Keratinocyte (primary cell): ENCODE measurements at regions not wholly inside any gene's neighbourhood (a gene's known extent, or its start where the extent isn't known, plus 50 kb on each side); places are given as distances from the start of the nearest gene placed in this dataset.

Experiments used
- DNase-seq: peaks from one replicate; pipeline ENCODE4 v3.0.0-alpha.2; 2011; ENCODE audit warnings: low read depth, missing footprints, low spot score
- FAIRE-seq: peaks from 2 replicates; lab custom pipeline; 2011; peaks lifted over from hg19 to GRCh38; lab: Jason Lieb, UNC
- H2AFZ ChIP-seq: 2 replicates; pipeline ENCODE4 v1.6.0; 2012; ENCODE audit warnings: low read length, control low read depth, inconsistent platforms; ENCODE audit not compliant: control insufficient read depth
- H3K27ac ChIP-seq: 2 replicates; pipeline ENCODE4 v1.5.1; 2011; ENCODE audit warnings: low read length; ENCODE audit not compliant: control insufficient read depth, insufficient read depth
- H3K27me3 ChIP-seq: 3 replicates; pipeline ENCODE4 v1.6.0; 2011; ENCODE audit warnings: low read length; ENCODE audit not compliant: control insufficient read depth, insufficient read depth; ENCODE audit errors: extremely low read depth
- H3K36me3 ChIP-seq, 2 experiments: 2 replicates in 1 of 2; 3 replicates in 1 of 2; pipeline ENCODE4 v1.5.1; 2011; ENCODE audit warnings: low read length in 2 of 2, mild to moderate bottlenecking in 1 of 2; ENCODE audit not compliant: control insufficient read depth in 2 of 2, insufficient read depth in 2 of 2; ENCODE audit errors: extremely low read depth in 1 of 2
- H3K4me1 ChIP-seq: 3 replicates; pipeline ENCODE4 v1.5.1; 2011; ENCODE audit warnings: low read length; ENCODE audit not compliant: control insufficient read depth, insufficient read depth; ENCODE audit errors: extremely low read depth
- H3K4me2 ChIP-seq: 3 replicates; pipeline ENCODE4 v1.6.0; 2011; ENCODE audit warnings: low read depth, low read length; ENCODE audit not compliant: control insufficient read depth, insufficient read depth; ENCODE audit errors: extremely low read depth
- H3K4me3 ChIP-seq, 3 experiments: fragments of 200-600 bp in 1 of 3; sonication (generic) in 1 of 3; 2 replicates in 2 of 3; 3 replicates in 1 of 3; pipeline ENCODE4 v1.5.1; 2011 to 2016; ENCODE audit warnings: low read length in 3 of 3, mild to moderate bottlenecking in 3 of 3, control low read depth in 2 of 3, inconsistent platforms in 1 of 3, low read depth in 1 of 3, mixed read lengths in 1 of 3, mixed run types in 1 of 3, moderate library complexity in 1 of 3; ENCODE audit not compliant: control insufficient read depth in 2 of 3, insufficient read depth in 2 of 3; ENCODE audit errors: extremely low read depth in 1 of 3
- H3K79me2 ChIP-seq: 2 replicates; pipeline ENCODE4 v1.6.0; 2012; ENCODE audit warnings: low read length; ENCODE audit not compliant: control insufficient read depth, insufficient read depth
- H3K9ac ChIP-seq: 3 replicates; pipeline ENCODE4 v1.6.0; 2011; ENCODE audit warnings: low read length; ENCODE audit not compliant: control insufficient read depth, insufficient read depth; ENCODE audit errors: extremely low read depth
- H3K9me1 ChIP-seq: 3 replicates; pipeline ENCODE4 v1.6.0; 2011; ENCODE audit warnings: low read length; ENCODE audit not compliant: control insufficient read depth, insufficient read depth; ENCODE audit errors: extremely low read depth
- H3K9me3 ChIP-seq: 2 replicates; pipeline ENCODE4 v1.5.1; 2012; ENCODE audit warnings: low read depth, low read length; ENCODE audit not compliant: control insufficient read depth
- H4K20me1 ChIP-seq: 3 replicates; pipeline ENCODE4 v1.6.0; 2011; ENCODE audit warnings: low read length; ENCODE audit not compliant: control insufficient read depth, insufficient read depth; ENCODE audit errors: extremely low read depth
- EZH2 ChIP-seq: IDR thresholded peaks from one replicate; pipeline ENCODE4 v1.6.1; 2012; ENCODE audit warnings: inconsistent platforms, mild to moderate bottlenecking, low read length, moderate library complexity
- dilution Hi-C: fragments of 300-500 bp; cut with MboI; formaldehyde crosslinking; loops from one replicate; pipeline ENCODE4 v1.7.0; 2020; ENCODE audit warnings: low sequenced_read_pairs; ENCODE audit not compliant: extremely low pct_ligation_motif_present
- TF ChIP-seq, protein P1 (sequence below), 3 experiments: IDR thresholded peaks in 1 of 3; conservative IDR thresholded peaks in 1 of 3; optimal IDR thresholded peaks in 1 of 3; 2 replicates in 2 of 3; 3 replicates in 1 of 3; pipeline versions ENCODE3 to v1.5.1; 2011; ENCODE audit warnings: low read length in 3 of 3, mild to moderate bottlenecking in 3 of 3, moderate library complexity in 2 of 3, control low read depth in 1 of 3, inconsistent platforms in 1 of 3; ENCODE audit not compliant: insufficient read depth in 2 of 3; ENCODE audit errors: extremely low read depth in 1 of 3

GRCh38 chr11:116230438-116230837 lies 542.3 kb downstream of the BUD13 start:
- no peaks in the 10 kb centered on the region for H3K36me3 ChIP-seq
- dilution Hi-C loops = no loop called here

DNA sequence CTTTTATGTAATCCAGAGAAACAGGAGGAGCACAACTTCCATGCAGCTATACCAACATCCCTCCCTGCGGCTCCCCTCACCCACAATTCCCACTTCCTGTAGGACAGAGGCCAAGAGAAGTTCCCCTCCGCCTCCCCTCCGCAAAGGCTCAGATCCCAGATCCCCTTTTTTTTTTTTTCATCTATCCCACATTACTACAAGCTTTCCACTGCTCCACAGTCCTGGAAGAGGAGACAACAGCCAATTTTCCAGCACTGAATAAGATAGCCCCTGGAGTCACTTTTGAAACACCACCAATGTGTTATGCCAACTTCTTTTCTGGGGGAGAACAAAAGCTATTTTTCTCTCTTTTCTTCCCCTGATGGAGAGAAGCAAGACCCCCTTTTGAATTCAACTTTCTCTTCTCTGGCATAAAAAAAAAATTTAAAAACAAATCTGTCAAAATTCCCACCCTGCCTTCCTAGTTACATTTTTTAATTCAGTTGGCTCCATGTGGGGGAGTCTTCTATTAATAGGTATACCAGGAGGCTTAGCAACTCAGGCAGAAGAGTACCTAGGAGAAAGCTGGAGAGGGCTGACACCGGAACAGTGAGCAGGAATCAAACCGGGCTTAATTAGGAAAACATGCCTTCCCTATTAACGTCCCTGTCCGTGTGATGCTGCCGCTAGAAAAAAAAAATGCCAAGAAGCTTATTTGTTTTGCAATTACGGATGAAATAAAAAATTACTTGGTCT lies 543.4 kb downstream of the BUD13 start:
- H4K20me1 ChIP-seq = no peaks in the 10 kb centered on the region
- no peaks in the 10 kb centered on the region for H3K4me1 ChIP-seq
- H3K4me2 ChIP-seq = no peak overlapping the region
- H3K9me1 ChIP-seq = no peaks in the 10 kb centered on the region
- no peak overlapping the region for H2AFZ ChIP-seq
- no peaks in the 10 kb centered on the region for H3K79me2 ChIP-seq
- H3K9me3 ChIP-seq = no peaks in the 10 kb centered on the region
- TF ChIP-seq, protein P1, sequence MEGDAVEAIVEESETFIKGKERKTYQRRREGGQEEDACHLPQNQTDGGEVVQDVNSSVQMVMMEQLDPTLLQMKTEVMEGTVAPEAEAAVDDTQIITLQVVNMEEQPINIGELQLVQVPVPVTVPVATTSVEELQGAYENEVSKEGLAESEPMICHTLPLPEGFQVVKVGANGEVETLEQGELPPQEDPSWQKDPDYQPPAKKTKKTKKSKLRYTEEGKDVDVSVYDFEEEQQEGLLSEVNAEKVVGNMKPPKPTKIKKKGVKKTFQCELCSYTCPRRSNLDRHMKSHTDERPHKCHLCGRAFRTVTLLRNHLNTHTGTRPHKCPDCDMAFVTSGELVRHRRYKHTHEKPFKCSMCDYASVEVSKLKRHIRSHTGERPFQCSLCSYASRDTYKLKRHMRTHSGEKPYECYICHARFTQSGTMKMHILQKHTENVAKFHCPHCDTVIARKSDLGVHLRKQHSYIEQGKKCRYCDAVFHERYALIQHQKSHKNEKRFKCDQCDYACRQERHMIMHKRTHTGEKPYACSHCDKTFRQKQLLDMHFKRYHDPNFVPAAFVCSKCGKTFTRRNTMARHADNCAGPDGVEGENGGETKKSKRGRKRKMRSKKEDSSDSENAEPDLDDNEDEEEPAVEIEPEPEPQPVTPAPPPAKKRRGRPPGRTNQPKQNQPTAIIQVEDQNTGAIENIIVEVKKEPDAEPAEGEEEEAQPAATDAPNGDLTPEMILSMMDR (optimal IDR thresholded peaks at IDR 0.05 in 1 of 3, IDR thresholded peaks at IDR 0.05 in 1 of 3, conservative IDR thresholded peaks at IDR 0.05 in 1 of 3; ENCODE audit: extremely low read depth in 1 of 3, insufficient read depth in 2 of 3, low read length in 3 of 3) = no peak
- no peak for TF ChIP-seq EZH2
- dilution Hi-C loops = no loop called here
- no peak overlapping the region for H3K4me3 ChIP-seq
- H3K9ac ChIP-seq = no peak overlapping the region
- no peak for DNase-seq
- no peaks in the 10 kb centered on the region for H3K36me3 ChIP-seq
- H3K27me3 ChIP-seq = no peaks in the 10 kb centered on the region
- H3K27ac ChIP-seq = no peak overlapping the region
- FAIRE-seq = no peak

More at GRCh38 chr11:116230438-116230837, 542.3 kb downstream of the BUD13 start:
- FAIRE-seq = no peak
- Histone ChIP-seq H3K9me3 (no peaks in the 10 kb centered on the region), H3K27ac (no peak overlapping the region), H3K4me3 (no peak overlapping the region), H2AFZ (no peak overlapping the region), H3K4me2 (no peak overlapping the region), H3K9ac (no peak overlapping the region), H4K20me1 (no peaks in the 10 kb centered on the region), H3K27me3 (no peaks in the 10 kb centered on the region), H3K4me1 (no peaks in the 10 kb centered on the region), H3K79me2 (no peaks in the 10 kb centered on the region), H3K9me1 (no peaks in the 10 kb centered on the region)
- no peak for DNase-seq
- TF ChIP-seq EZH2 = no peak
- TF ChIP-seq, protein P1 (optimal IDR thresholded peaks at IDR 0.05 in 1 of 3, IDR thresholded peaks at IDR 0.05 in 1 of 3, conservative IDR thresholded peaks at IDR 0.05 in 1 of 3; ENCODE audit: extremely low read depth in 1 of 3, insufficient read depth in 2 of 3, low read length in 3 of 3) = no peak
